HepG2 (cell line): ENCODE measurements at regions not wholly inside any gene's neighbourhood (a gene's known extent, or its start where the extent isn't known, plus 50 kb on each side); places are given as distances from the start of the nearest gene placed in this dataset.
A peak's percentile ranks its signal among the peaks of the same experiment; 100 is the strongest.

Experiments used
- ATAC-seq: fragments of 200-7000 bp; cut with Tn5 transposase; 3 replicates; pipeline ENCODE4 v1.9.1; 2020; ENCODE audit warnings: mild to moderate bottlenecking, moderate library complexity
- BruUV-seq: library from RNA; stranded (reverse); fragments of 400-500 nt; replicated peaks from 2 replicates; lab custom pipeline; 2021; lab: Mats Ljungman, UMichigan
- CTCF ChIA-PET: fragments of 300-600 bp; formaldehyde crosslinking; extraction: SDS; loops from one replicate; lab custom pipeline; 2021; ENCODE audit warnings: low total read pairs, inconsistent platforms, low intra/inter-chr PET ratio; lab: Yijun Ruan, JAX
- POLR2A ChIA-PET: fragments of 350-600 bp; sonication (Branson Sonifier 250); formaldehyde crosslinking; loops from one replicate; lab custom pipeline; 2020; ENCODE audit warnings: antibody characterized with exemption, inconsistent platforms; lab: Yijun Ruan, JAX
- DNase-seq: peaks from one replicate; pipeline ENCODE4 v3.0.0-alpha.2; 2015; ENCODE audit warnings: low spot score
- FAIRE-seq: peaks from 3 replicates; lab custom pipeline; 2011; peaks lifted over from hg19 to GRCh38; lab: Jason Lieb, UNC
- H2AFZ ChIP-seq: one replicate; pipeline ENCODE4 v1.6.1; 2011; ENCODE audit warnings: low read length, inconsistent platforms
- H3K27ac ChIP-seq: fragments of 300-600 bp; 3 replicates; pipeline ENCODE4 v1.8.0; 2011; ENCODE audit warnings: mixed run types, mild to moderate bottlenecking, mixed read lengths, low read length, inconsistent platforms; ENCODE audit not compliant: insufficient read depth; ENCODE audit errors: extremely low read length
- H3K27me3 ChIP-seq, 2 experiments: fragments of 200-600 bp in 1 of 2; 2 replicates in 1 of 2; 3 replicates in 1 of 2; pipeline versions ENCODE4 v1.6.0 to v1.8.0; 2011; ENCODE audit warnings: low read length in 2 of 2, mild to moderate bottlenecking in 2 of 2, moderate library complexity in 2 of 2, inconsistent platforms in 1 of 2; ENCODE audit not compliant: insufficient read depth in 2 of 2, control insufficient read depth in 1 of 2
- H3K36me3 ChIP-seq, 2 experiments: fragments of 200-600 bp in 1 of 2; replicated peaks in 1 of 2; 2 replicates in 1 of 2; 3 replicates in 1 of 2; pipeline versions ENCODE4 v1.5.1 to v1.8.0; 2011; ENCODE audit warnings: low read length in 2 of 2, inconsistent platforms in 1 of 2; ENCODE audit not compliant: insufficient read depth in 2 of 2, control insufficient read depth in 1 of 2
- H3K4me1 ChIP-seq: 2 replicates; pipeline ENCODE4 v1.5.1; 2012; ENCODE audit warnings: low read length, inconsistent platforms; ENCODE audit not compliant: insufficient read depth
- H3K4me2 ChIP-seq: 2 replicates; pipeline ENCODE4 v1.6.0; 2011; ENCODE audit warnings: low read depth, low read length, inconsistent platforms
- H3K4me3 ChIP-seq, 3 experiments: fragments of 200-600 bp in 1 of 3; sonication (generic), shearing (Covaris generic) in 1 of 3; replicated peaks in 1 of 3; 2 replicates each; pipeline ENCODE4 v1.5.1; 2011 to 2016; ENCODE audit warnings: low read length in 3 of 3, inconsistent platforms in 2 of 3, low read depth in 2 of 3, mild to moderate bottlenecking in 2 of 3, control low read depth in 1 of 3, mixed read lengths in 1 of 3; ENCODE audit not compliant: insufficient read depth in 1 of 3
- H3K79me2 ChIP-seq: one replicate; pipeline ENCODE4 v1.6.1; 2011; ENCODE audit warnings: low read length, inconsistent platforms; ENCODE audit not compliant: insufficient read depth
- H3K9ac ChIP-seq: 2 replicates; pipeline ENCODE4 v1.6.0; 2011; ENCODE audit warnings: mild to moderate bottlenecking, low read depth, low read length, inconsistent platforms; ENCODE audit not compliant: insufficient read depth
- H3K9me3 ChIP-seq: 2 replicates; pipeline ENCODE4 v1.5.1; 2012; ENCODE audit warnings: mild to moderate bottlenecking, low read length
- H4K20me1 ChIP-seq: 2 replicates; pipeline ENCODE4 v1.6.0; 2011; ENCODE audit warnings: inconsistent platforms, mild to moderate bottlenecking, low read length, moderate library complexity; ENCODE audit not compliant: insufficient read depth
- ATF4 ChIP-seq, 2 experiments: fragments of 450-650 bp in 1 of 2; sonication (generic) in 1 of 2; formaldehyde crosslinking; IDR thresholded peaks; 2 replicates each; pipeline versions ENCODE4 v1.5.0 to v1.8.0; 2020 to 2022; ENCODE audit warnings: mild to moderate bottlenecking in 1 of 2, missing genetic modification reagents in 1 of 2
- CEBPB ChIP-seq: IDR thresholded peaks from 2 replicates; pipeline ENCODE4 v1.6.1; 2011; ENCODE audit warnings: low read depth, low read length, improper control_type of control experiment, borderline replicate concordance
- CEBPG ChIP-seq: IDR thresholded peaks from 2 replicates; pipeline ENCODE4 v1.6.1; 2016
- GMEB2 ChIP-seq: IDR thresholded peaks from 2 replicates; pipeline ENCODE4 v1.6.1; 2016; ENCODE audit warnings: missing biosample characterization, missing genetic modification reagents, low read depth
- TEF ChIP-seq: sonication (generic); formaldehyde crosslinking; IDR thresholded peaks from 2 replicates; pipeline ENCODE4 v1.5.0; 2020; ENCODE audit warnings: missing genetic modification reagents
- ZBTB34 ChIP-seq: sonication (generic); formaldehyde crosslinking; IDR thresholded peaks from 2 replicates; pipeline ENCODE4 v1.8.0; 2022; ENCODE audit warnings: mild to moderate bottlenecking, missing genetic modification reagents
- ZEB1 ChIP-seq: IDR thresholded peaks from 2 replicates; pipeline ENCODE4 v1.6.1; 2012; ENCODE audit warnings: mild to moderate bottlenecking, low read depth, inconsistent platforms; ENCODE audit not compliant: insufficient replicate concordance
- WGBS: methylation state at CpG from one replicate; pipeline ENCODE4 v1.1.6; 2017; ENCODE audit warnings: low lambda C conversion rate; 5-methylcytosine and 5-hydroxymethylcytosine counted together
- in situ Hi-C: cut with HindIII; loops from 2 replicates; pipeline ENCODE4 v1.10.0; 2017; ENCODE audit warnings: low pct_unique_long_range_greater_than_20kb; ENCODE audit not compliant: extremely low pct_ligation_motif_present
- intact Hi-C: fragments of 100-400 bp; cut with micrococcal nuclease; formaldehyde crosslinking; loops from one replicate; pipeline ENCODE4 v1.10.0; 2022; ENCODE audit not compliant: unreplicated experiment

- TF ChIP-seq ZBTB34 (CRISPR knock-in tag), result 0 out of 2 replicates have a peak, but pooled peaks have one; percentile 25
These were observed 162.3 kb downstream of the ABCA8 start (continued) for GRCh38 chr17:68792873-68793272.

- no peaks in the 10 kb centered on the region for H3K79me2 ChIP-seq
- intact Hi-C loops, result no loop called here
- no peaks in the 10 kb centered on the region for H3K36me3 ChIP-seq
- no peak overlapping the region for H3K4me2 ChIP-seq
- TF ChIP-seq CEBPB (peak; percentile 90), ZEB1 (no peak), ATF4 (CRISPR knock-in tag; IDR thresholded peaks at IDR 0.05) (peak in 1 of 2 experiments; percentile 55; a peak in 1 of 4 replicates), GMEB2 (CRISPR knock-in tag) (no peak), CEBPG (CRISPR knock-in tag) (peak; percentile 60), TEF (0 out of 2 replicates have a peak, but pooled peaks have one; percentile 8)
- 95% methylated on average over 3 of the region's 3 CpGs for whole genome bisulfite sequencing
- H3K27ac ChIP-seq, result peak overlapping the region; percentile 97
- CTCF ChIA-PET, result no interaction called here
- no TSS peak for BruUV-seq
- H3K9ac ChIP-seq, result no peak overlapping the region
- H2AFZ ChIP-seq, result no peak overlapping the region
- H3K4me1 ChIP-seq, result peaks cover 81% of the 10 kb centered on the region
- no peak for FAIRE-seq
- ATAC-seq, result no peak
- no peak for DNase-seq
- H4K20me1 ChIP-seq, result no peaks in the 10 kb centered on the region
- no peak overlapping the region for H3K4me3 ChIP-seq
- POLR2A ChIA-PET, result interaction anchor here (0.8 to 1.6 kb wide), 4 partner anchors 16 to 255 kb away, joined by 3 to 5 read pairs (median 4); no protein-coding TSS in a partner anchor
- H3K27me3 ChIP-seq, result no peaks in the 10 kb centered on the region
- H3K9me3 ChIP-seq, result peaks cover 12% of the 10 kb centered on the region
- in situ Hi-C loops, result loop anchor here (25.0 kb wide), 1 partner anchor 270 kb away; the partner anchor contains the start of gene ABCA9
These were observed 163.0 kb downstream of the ABCA8 start for GRCh38 chr17:68792042-68792685.
